GM18498 (cell line): ENCODE measurements at regions not wholly inside any gene's neighbourhood (a gene's known extent, or its start where the extent isn't known, plus 50 kb on each side); places are given as distances from the start of the nearest gene placed in this dataset.

Source experiments
- ATAC-seq: cut with Tn5 transposase; IDR thresholded peaks from one replicate; pipeline ENCODE4 v1.9.1; 2021; ENCODE audit warnings: mild to moderate bottlenecking, moderate library complexity; ENCODE audit not compliant: unreplicated experiment

DNA sequence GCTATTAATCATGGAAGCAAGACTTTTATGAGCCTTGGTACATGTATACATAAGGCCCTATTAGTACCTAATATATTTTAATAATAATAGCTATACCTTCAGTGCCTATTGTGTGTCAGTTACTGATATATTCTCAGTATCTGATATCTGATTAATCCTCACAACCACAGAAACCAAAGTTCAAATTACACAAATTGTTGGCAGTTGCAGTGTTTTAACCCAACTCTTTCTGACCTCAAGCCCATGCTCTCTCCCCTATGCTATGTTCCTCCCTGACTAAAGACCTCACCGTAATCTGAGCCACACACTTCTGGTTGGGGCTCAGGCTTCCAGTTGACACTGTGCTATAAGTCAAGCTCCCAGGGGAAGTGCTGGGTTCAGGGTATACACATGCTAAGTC lies 214.4 kb downstream of the SPTSSA start:
- ATAC-seq, result no peak

DNA sequence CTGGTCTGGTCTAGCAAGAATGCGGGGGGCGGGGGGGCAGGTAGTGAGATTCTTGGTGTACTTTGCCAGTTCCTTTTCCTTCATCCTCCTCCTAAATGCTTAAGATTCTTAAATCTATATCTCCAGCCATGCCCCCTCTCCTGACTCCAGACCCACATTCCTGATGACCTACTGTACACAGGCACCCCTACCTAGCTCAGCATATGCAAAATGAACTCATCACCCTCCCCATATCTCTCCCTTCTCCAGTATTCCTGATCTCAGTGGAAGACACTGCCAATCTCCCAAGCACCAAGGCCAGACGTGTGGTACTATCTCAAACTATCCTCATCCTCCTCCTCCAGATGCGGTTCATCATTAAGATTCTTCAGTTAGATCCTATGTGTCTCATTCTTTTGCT lies 215.8 kb downstream of the SPTSSA start:
- ATAC-seq, result no peak

DNA sequence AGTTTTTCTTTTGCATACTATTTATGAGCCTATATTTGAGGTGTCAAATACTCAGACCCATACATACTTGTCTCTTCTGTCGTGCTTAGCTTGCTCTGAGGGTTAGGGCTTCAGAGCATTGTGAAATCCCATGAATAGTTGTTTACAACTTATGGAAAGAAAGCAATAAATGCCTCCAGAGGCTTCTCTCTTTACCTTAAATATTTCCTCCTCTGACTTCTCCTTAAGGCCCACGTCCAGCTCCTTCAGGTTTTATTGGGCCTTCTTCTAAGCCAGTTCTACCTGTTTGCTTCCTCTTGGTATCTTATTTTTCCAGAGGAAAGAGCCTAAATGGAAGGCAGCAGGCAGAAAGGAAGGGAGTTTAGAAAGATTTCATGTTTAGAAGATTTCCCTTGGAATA lies 218.6 kb downstream of the SPTSSA start:
- ATAC-seq, result no peak

DNA sequence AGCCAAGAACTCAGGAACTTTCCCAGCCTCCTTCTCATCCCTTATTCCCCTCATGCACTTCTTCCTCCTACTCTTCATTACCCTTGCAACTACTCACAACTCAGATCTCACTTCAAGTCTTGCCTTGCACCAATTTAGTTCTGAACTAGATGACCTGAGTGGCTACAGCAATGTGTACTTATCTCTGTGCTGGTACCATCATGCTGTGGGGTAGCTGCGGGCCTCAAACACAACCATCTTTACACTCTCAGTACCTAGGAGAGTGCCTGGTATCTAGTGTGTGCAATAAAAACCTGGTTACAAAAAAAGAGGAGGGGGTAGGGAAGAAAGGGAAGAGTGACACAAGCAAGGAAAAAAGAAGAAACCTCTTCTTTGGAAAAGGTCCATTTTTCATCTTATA lies 219.0 kb downstream of the SPTSSA start:
- ATAC-seq, result no peak

DNA sequence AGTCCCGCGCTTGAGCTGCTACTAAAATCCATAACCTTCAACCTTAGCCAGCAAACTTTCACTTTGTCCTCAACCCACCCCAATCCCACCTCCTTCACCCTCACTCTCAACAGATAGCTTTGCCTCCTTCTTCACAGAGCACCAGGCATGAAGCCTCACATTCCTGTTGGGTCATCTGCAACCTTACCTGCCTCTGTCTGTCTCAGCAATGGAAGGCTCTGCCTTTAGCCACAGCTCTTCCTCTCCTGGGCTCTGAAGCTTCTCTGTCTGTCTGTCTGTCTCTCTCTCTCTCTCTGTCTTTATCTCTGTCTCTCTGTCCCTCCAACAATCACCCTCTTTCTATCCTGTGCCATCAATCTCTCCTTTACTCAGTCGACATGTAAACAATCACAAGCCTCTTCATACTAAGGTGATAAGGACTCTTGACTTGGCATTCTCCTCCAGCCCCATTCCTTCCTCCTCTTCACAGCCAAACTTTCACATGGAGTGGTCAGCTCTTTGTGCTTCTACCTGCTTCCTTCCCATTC lies 220.8 kb downstream of the SPTSSA start:
- no peak for ATAC-seq

DNA sequence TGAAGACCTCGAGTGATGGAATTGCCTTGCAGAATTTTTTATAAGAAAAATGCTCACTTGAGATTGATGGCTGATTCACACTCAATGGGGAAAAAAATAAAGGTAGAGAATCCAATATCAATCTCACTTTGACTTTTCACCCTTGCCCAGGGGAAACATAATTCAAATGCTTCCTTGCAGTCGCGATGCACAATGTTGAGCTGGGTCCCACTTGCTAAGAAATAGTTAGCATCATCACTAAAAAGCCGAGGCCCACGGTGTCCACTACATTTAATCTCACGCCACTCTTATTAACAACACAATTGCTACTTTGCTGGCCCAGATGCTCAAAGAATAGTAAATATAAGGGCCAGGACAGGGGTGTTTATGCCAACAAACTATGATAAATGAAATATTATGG lies 223.4 kb downstream of the SPTSSA start:
- ATAC-seq, result no peak

DNA sequence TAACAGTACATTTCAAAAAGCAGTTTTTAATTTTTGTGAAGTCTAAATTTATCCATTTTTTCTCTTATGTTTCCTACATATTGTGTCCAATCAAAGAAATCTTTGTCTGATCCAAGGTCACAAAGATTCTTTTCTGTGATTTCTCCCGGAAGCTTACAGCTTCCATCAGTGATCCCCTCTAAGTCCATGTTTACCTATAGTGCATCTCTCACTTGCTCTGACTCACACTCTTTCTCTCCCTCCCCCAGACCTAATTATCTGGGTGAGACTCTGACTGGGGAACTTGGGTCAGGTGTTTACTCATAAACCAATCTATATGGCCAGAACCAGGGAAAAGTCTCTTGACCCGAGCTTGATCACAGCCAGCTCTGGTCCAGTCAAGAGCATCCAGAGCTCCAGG lies 224.4 kb downstream of the SPTSSA start:
- ATAC-seq, result no peak

DNA sequence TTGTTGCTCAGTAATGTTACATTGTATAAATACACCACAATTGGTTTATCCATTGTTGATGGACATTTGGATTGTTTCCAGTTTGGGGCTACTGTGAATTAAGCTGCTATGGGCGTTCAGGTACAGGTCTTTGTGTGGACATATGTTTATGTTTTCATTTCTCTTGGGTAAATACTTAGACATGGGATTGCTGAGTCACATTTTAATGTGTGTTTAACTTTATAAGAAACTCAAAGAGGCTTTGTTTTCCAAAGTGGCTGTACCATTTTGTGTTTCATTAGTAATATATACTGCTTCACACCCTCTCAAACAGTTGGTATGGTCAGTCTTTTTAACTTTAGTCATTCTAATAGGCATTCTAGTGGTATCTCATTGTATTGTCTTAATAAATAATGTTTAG lies 225.0 kb downstream of the SPTSSA start:
- ATAC-seq, result no peak

DNA sequence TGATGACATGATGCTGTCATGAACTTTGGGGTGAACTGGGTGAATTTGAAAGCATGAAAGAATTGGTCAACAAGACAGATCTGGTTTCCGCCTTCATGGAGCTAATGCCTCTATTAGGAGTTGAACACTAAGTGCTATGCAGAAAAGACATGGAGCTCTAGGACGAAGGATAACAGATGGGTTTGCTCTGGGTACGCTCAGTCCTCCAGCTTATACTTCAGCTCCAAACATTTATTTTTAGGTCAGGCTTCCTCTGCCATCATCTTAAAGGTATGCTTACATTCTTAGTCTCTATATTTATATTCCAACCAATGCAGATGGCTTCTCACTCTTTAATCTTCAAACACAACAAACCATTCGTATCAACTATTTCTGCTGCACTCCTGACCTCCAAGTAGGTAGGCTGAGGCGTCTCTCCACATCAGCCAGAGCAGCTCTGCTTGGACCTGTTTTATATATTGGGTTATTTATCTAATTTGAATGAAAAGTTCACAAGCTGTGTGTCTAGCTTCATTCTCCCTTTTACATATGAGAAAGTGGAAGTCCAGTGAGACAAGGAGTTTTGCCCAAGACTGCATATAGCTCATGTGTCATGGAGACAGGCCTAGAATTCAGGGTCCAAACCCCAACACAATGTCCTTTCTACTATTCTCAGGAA lies 226.3 kb downstream of the SPTSSA start:
- no peak for ATAC-seq

DNA sequence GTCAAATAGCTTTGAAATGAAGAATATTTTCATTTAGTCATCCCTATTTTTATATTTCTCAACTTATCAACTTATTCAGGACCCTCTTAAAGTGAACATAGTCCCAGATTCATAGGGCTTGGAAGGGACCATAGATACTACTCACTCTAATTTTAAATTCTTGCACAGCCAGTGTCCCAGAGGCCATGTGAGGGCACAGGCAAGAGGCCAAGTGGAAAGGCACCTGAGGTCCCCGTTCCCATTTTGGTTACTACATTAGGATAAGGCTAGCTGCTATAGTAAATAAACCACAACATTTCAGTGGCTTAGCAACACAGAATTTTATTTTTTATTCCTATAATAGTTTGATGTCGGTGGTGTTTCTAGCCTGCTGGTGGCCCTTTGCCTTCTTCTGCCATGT lies 227.8 kb downstream of the SPTSSA start:
- ATAC-seq, result no peak

DNA sequence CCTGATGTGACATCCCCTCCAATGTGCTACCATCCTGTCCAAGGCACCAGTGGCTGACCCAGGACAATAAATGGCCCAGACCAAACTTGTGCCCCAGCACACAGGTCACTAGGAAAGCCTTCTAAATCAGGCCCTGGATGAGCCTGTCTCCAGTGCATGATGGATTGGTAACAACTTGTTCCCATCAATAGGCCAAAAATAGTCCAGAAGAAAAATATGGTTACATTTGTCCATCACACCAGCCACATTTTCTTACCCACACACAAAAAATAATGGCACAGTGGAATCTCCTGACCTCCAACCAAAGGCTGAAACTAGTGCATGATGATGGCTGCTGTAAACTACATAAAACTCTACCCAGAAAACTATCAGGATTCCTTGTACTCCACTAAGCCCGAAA lies 228.4 kb downstream of the SPTSSA start:
- no peak for ATAC-seq

DNA sequence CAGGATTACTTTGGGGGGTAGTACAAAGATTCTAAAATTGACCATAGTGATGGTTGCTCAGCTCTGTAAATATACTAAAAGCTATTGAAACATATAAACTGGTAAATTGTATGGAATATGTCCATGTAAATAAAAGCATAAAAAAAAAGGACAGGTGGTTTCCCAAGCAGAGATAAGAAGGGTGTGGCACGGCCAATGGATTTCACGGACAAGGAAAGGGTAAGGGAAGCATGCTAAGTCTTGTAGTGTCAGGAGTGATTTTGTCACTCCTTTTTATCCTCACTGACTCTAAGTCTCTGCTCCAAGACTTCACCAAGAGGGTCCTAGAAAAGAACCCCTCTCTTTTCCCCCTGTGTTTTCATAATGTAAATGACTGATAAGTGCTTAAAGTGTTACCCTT lies 229.2 kb downstream of the SPTSSA start:
- ATAC-seq, result no peak

DNA sequence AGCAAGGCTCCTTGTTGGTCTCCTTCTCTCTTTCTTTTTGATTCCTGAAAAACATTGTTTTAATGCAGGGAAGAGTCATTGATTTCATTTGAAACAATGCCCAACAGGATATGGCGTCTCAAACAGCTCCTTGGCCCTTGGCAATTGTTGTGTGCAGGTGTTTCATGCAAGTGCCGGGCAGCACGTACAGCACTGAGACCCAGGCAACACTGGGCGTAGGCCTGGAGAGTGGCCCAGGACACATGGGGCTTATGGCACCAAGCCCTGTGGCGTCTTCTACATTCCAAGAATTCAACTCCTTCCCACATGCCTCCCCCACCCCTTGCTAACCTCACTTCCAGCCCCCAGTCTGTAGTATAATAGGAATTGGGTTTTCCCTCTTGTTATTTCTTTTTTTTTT lies 230.4 kb downstream of the SPTSSA start:
- ATAC-seq, result no peak

DNA sequence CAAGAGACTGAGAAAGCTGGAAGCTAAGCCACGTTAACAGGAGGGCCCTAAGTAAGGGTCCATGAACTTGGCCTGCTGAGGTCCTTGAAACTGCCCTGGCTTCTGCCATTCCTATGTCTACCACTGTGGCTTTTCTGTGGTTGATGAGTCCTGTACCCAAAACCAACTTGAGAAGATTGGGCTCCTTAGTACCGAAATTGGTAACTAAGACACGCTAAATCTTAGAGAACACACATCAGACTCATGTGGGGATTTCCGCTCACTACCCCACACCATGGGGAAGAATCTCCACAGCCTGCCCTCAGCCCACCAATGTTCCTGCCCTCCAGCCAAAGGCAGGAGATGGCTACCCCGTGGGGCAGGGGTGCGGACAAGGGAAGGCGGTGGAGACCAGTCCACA lies 232.9 kb downstream of the SPTSSA start:
- no peak for ATAC-seq

DNA sequence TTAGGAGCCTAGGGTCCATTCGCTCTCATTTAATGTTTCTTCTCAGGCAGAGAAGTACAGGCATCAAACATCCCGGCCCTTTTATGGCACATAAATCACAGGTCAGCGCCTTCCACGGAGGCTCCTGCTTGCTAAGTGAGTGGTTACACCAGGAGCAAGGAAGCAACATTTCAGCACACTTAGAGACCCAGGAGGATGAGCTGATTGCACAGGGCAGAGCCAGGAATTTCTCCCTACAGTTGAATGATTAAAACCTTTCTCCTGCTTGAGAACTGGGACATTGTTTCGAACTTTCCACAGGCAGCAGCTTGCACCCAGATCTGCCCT lies 233.4 kb downstream of the SPTSSA start:
- no peak for ATAC-seq

DNA sequence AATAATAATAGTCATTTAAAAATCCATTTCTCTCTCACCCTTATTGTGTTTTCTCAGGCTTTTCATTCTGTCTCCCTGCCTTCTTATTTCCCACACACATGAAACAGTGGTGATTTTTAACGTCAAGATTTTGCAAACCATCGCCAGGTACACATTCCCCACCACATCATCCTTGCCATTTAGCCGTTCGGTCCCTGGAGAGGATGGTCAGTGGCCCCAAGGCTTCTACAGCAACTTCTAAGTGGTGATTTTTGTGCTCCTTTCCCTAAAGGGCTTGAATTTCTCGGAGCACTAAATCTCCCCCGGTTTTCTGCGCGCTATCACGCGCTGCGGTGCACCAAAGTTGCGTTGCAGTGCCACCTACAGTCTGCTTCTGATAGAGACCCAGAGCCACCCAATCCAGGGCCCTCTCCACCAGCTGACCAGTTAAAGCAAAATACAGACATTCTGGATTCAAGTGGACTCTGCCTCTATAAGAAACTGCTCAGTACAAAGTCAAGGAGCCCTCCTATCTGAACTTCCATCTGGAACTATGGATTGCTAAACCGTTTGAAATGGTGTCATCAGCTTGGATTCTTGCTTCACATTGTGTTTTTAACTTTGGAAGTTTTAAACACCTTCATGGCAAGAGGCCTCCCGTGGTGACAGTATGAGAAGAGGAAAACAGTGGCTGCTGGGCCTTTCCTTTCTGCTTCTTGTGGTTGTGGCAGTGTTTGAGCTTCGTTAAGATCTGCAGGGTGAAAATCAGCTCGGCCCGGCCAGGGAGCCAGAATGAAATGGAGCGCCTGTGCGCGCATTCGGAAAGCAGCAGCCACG lies 234.0 kb downstream of the SPTSSA start:
- peak; percentile 94 for ATAC-seq

DNA sequence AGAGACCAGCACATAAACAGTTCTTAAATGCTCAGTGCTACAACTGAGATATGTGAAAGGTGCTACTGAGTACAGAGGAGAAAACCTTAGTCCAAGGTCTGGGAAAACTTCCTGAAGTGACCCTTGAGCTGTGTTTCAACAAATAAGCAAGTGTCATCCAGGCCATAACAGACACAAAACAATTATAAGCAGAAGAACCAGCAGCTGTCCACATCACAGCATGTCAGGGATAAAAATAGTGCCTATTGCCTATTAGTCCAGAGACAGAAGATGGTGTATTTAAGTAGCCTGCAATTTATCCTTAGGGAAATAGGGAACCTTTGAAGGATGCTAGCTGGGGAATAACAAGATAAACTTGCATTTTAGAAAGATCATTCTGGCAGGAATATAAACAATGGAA lies 237.8 kb downstream of the SPTSSA start:
- ATAC-seq, result no peak

DNA sequence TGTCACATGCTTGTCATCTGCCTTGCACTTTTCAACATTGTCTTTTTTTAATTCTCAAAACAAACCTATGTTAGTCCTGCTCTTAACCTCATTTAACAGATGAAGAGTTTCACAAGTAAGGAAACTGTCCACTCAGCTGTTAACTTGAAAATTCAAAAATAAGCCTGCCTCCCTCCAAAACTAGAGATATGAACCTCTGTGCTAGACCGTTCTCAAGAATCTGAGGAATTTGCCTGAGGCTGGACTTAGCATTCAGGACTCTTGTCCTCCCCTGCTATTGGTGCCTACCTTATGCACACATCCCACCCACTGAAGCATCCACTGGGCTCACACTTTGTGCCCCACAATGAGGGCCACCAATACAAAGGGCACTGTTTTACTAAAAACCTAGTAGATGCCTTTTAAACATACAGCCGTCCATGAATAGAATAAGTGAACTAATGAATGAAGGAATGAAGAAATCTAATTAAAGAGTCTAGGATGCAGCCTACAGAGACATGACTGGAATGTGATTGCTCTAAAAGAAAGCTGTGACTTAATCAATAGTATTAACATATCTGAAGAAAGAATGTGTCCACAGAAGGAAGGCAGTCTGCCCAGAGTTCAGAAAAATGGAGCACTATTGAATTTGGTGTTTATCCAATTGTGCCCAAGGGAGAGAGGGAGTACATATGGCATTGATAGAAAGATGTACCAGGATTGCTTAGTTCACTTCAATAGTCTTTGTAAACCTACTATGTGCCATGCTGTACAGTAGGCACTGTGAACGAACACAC lies 238.5 kb downstream of the SPTSSA start:
- ATAC-seq, result no peak

DNA sequence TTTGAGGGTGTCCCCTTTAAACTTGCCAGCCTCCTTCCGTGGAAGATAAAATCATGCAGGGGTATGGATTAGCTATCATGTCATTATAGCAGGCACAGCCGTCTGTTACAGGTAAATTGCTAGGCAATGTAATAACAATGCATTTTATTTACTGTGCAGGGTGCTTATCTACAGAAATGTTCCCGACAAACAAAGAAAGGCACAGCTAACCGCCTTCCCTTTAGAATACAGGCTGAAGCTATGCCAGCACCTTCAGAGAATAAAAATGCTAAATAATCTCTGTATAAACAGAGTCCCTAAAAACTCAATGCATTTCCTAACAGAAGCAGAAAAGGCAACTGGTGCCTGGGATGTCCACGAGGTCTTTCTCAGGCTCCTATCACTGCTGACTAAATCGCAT lies 239.2 kb downstream of the SPTSSA start:
- ATAC-seq, result no peak

DNA sequence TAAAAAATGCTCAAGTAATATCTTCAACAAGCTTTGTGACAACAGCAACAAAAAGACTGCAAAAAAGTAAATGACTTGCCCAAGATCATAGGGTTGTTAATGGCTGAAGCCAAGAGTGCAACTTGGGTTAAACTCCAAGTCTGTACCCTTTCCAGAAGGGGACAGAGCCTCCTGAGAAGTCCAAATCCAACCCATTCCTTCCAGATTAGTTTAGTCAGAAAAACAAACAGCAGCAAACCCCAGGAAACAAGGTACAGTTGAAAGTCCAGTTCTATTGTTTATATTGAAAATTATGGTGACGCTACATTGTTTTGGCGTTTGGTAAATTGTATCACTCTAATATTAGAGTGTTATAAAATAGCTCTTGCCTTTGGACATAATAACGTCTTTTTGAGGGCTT lies 239.9 kb downstream of the SPTSSA start:
- ATAC-seq, result no peak

DNA sequence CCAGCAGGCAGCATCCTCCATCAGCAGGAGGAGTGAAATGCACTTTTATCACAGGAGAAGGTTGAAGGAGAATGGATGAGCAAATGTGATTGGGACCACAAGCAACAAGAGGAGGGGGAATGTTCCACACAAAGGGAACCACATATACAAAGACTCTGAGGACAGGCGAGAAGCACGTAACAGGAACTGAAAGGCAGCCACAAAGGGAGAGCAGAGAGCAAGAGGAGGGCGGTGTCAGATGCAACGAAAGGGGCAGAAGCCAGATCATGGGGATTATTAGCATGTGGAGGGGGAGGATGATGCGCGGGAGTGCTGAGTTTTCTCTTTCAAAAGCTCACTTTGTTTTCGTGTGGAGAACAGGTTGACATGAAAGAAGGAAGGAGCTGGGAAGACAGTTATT lies 241.1 kb downstream of the SPTSSA start:
- ATAC-seq, result peak; percentile 86

DNA sequence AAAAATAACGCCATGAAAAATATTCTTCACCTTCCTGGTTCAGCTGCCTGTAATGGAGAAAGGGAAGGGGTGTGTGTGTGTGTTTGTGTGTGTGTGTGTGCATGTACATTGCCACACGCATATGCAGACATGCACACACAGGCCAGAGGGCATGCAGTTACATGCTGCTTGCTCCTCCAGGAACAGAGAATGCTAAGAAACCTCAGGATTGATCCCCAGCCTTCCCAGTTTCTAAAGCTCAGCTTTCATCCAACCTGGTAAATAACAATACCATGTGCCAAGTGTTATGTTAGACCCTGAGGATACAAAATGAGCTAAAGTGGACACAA lies 241.7 kb downstream of the SPTSSA start:
- no peak for ATAC-seq
